ENCODE measurements at regions not wholly inside any gene's neighbourhood (a gene's known extent, or its start where the extent isn't known, plus 50 kb on each side); places are given as distances from the start of the nearest gene placed in this dataset.

- Histone ChIP-seq H3K4me3 (no peak overlapping the region), H3K36me3 (ENCODE audit: low read depth) (no peaks in the 10 kb centered on the region), H3K9me3 (no peaks in the 10 kb centered on the region), H3K4me1 (ENCODE audit: low read depth) (no peaks in the 10 kb centered on the region)
- ATAC-seq = no peak
- no peak for DNase-seq
- no peak for TF ChIP-seq CTCF (IDR thresholded peaks at IDR 0.05)
- intact Hi-C loops (cut with DNase I, micrococcal nuclease) = no loop called here
Observed at GRCh38 chr1:242787968-242788367, 263.5 kb upstream of the PLD5 start.

DNA sequence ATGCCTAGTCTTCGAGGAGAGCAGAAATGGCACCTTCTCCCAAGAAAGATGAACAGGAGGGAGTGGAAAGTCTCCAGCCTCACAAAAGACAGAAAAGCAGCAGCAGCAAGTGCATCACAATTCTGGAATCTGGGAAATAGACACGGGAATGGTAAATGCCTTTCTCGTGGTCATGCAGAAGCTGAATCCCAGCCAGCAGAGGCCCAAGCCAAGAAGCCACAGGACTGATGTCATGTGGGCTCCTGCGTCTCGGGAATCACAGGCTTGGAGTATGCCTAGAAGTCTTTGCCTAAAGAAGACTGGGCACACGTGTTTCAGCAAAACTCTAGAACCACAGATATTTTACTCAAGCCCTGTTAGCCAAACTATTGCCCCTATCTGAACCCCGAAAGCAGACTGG, 260.3 kb upstream of the PLD5 start:
- DNase-seq (no peak), ATAC-seq (no peak)
- intact Hi-C loops (cut with DNase I, micrococcal nuclease) = no loop called here
- Histone ChIP-seq H3K4me3 (no peak overlapping the region), H3K4me1 (ENCODE audit: low read depth) (no peaks in the 10 kb centered on the region), H3K9me3 (no peaks in the 10 kb centered on the region), H3K36me3 (ENCODE audit: low read depth) (no peaks in the 10 kb centered on the region)
- TF ChIP-seq CTCF (IDR thresholded peaks at IDR 0.05) = no peak

- Histone ChIP-seq H3K36me3 (ENCODE audit: low read depth) (no peaks in the 10 kb centered on the region), H3K9me3 (no peaks in the 10 kb centered on the region), H3K4me3 (no peak overlapping the region), H3K4me1 (ENCODE audit: low read depth) (no peaks in the 10 kb centered on the region)
- no peak for DNase-seq
- intact Hi-C loops (cut with DNase I, micrococcal nuclease) = no loop called here
- TF ChIP-seq CTCF (IDR thresholded peaks at IDR 0.05) = no peak
- peak; percentile 38 for ATAC-seq
Observed at GRCh38 chr1:242784084-242784483, 259.6 kb upstream of the PLD5 start.

DNA sequence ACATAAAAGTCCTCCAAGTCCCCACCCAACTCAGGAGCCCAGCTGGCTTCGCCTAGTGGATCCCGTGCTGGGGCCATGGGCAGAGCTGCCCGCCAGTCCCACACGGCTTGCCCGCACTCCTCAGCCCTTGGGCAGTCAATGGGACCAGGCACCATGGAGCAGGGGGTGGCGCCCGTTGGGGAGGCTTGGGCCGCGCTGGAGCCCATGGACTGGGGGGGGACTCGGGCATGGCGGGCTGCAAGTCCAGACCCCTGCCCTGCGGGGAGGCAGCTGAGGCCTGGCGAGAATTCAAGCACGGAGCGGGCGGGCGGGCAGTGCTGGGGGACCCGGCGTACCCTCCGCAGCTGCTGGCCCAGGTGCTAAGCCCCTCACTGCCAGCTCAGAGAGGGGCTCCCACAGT, 249.8 kb upstream of the PLD5 start:
- intact Hi-C loops (cut with DNase I, micrococcal nuclease) = no loop called here

DNA sequence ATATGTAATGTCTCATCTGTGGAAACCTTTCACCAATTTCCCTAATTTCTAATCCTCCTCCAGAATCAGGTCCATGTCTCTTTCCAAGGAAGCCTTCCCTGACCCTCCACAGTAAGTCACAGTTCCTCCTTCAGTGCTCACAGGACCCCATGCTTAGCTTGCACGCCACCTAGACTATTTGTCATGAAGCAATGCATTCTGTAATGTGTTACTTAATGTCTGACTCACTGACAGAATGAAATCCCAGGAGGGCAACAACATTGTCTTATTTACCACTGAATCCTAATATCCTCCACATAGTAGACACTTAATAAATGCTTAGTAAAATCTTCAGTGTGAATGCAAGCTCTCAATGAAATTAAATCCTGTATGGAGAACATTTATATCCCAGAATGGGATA, 245.9 kb upstream of the PLD5 start:
- intact Hi-C loops (cut with DNase I, micrococcal nuclease) = no loop called here
- no peak for DNase-seq
- H3K36me3 ChIP-seq (ENCODE audit: low read depth) = no peaks in the 10 kb centered on the region
- no peak overlapping the region for H3K4me3 ChIP-seq
- peaks cover 19% of the 10 kb centered on the region for H3K9me3 ChIP-seq
- no peaks in the 10 kb centered on the region for H3K4me1 ChIP-seq (ENCODE audit: low read depth)
- no peak for ATAC-seq
- TF ChIP-seq CTCF (IDR thresholded peaks at IDR 0.05) = no peak

More for the DNA sequence above, 249.8 kb upstream of the PLD5 start:
- TF ChIP-seq CTCF (IDR thresholded peaks at IDR 0.05) = no peak
- peaks cover 30% of the 10 kb centered on the region for H3K9me3 ChIP-seq
- DNase-seq (no peak), ATAC-seq (no peak)
- no peaks in the 10 kb centered on the region for H3K4me1 ChIP-seq (ENCODE audit: low read depth)
- no peaks in the 10 kb centered on the region for H3K36me3 ChIP-seq (ENCODE audit: low read depth)
- no peak overlapping the region for H3K4me3 ChIP-seq

DNA sequence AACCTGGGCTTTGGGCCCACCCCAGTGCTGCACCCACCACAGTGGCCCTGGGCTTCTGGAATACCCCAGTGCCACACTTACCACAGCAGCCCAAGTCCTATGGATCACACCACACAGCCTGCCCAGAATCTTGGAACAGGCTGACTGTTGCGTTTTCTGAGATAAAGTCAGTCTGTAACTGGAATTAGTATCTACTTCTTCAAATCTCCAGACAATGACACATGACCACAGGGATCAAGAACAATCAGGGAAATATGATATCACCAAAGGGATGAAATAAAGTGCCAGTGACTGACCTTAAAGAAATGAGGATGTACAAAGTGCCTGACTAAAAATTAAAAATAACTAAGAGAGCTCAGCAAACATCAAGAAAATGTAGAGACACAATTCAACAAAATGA, 239.7 kb upstream of the PLD5 start:
- intact Hi-C loops (cut with DNase I, micrococcal nuclease) = no loop called here
- Histone ChIP-seq H3K4me3 (no peak overlapping the region), H3K4me1 (ENCODE audit: low read depth) (no peaks in the 10 kb centered on the region), H3K9me3 (peaks cover 36% of the 10 kb centered on the region), H3K36me3 (ENCODE audit: low read depth) (no peaks in the 10 kb centered on the region)
- TF ChIP-seq CTCF (IDR thresholded peaks at IDR 0.05) = no peak
- DNase-seq = no peak
- ATAC-seq = no peak
